Muscle layer of colon (tissue), 2 donors: ENCODE measurements at regions not wholly inside any gene's neighbourhood (a gene's known extent, or its start where the extent isn't known, plus 50 kb on each side); places are given as distances from the start of the nearest gene placed in this dataset.
"Not testable (repeated sequence)": the region's sequence is repeated elsewhere in the genome, so short reads cannot be mapped to it uniquely, and the experiment has no call there.

ENCODE experiments used
- H3K27ac ChIP-seq: one replicate; pipeline ENCODE4 v1.7.0; 2013; ENCODE audit warnings: low read depth, mild to moderate bottlenecking, low read length, moderate library complexity
- H3K27me3 ChIP-seq, 2 donors: one replicate each; pipeline ENCODE4 v1.7.0; 2013; ENCODE audit warnings: low read length in 2 of 2, mild to moderate bottlenecking in 2 of 2; ENCODE audit not compliant: insufficient read depth in 2 of 2, control insufficient read depth in 1 of 2
- H3K36me3 ChIP-seq: one replicate; pipeline ENCODE4 v1.7.0; 2013; ENCODE audit warnings: mild to moderate bottlenecking, low read length; ENCODE audit not compliant: insufficient read depth
- H3K4me1 ChIP-seq: one replicate; pipeline ENCODE4 v1.7.0; 2013; ENCODE audit warnings: mild to moderate bottlenecking, low read length; ENCODE audit not compliant: insufficient read depth
- H3K4me3 ChIP-seq, 2 donors: one replicate each; pipeline ENCODE4 v1.7.0; 2013; ENCODE audit warnings: low read length in 2 of 2, low read depth in 1 of 2, mild to moderate bottlenecking in 1 of 2, moderate library complexity in 1 of 2
- H3K9ac ChIP-seq: one replicate; pipeline ENCODE4 v1.7.0; 2013; ENCODE audit warnings: low read length
- H3K9me3 ChIP-seq: one replicate; pipeline ENCODE4 v1.7.0; 2013; ENCODE audit warnings: mild to moderate bottlenecking, low read length
- donor health status: abdominal sarcoma.
- donor health status: Adenocarcinoma of cecum.

GRCh38 chr5:118144540-118144939 is 843.8 kb downstream of the DTWD2 start:
- Histone ChIP-seq H3K27me3 (no peaks in the 10 kb centered on the region), H3K9me3 (no peaks in the 10 kb centered on the region), H3K36me3 (no peaks in the 10 kb centered on the region), H3K27ac (no peak overlapping the region), H3K4me1 (no peaks in the 10 kb centered on the region), H3K4me3 (no peak overlapping the region), H3K9ac (no peak overlapping the region)

- Histone ChIP-seq H3K4me3 (no peak overlapping the region), H3K36me3 (no peaks in the 10 kb centered on the region), H3K9me3 (no peaks in the 10 kb centered on the region), H3K27ac (no peak overlapping the region), H3K27me3 (no peaks in the 10 kb centered on the region), H3K4me1 (no peaks in the 10 kb centered on the region), H3K9ac (no peak overlapping the region)
Measured at GRCh38 chr5:118139361-118139760, 849.0 kb downstream of the DTWD2 start.

GRCh38 chr5:118126159-118126558 is 862.2 kb downstream of the DTWD2 start:
- Histone ChIP-seq H3K4me1 (no peaks in the 10 kb centered on the region), H3K4me3 (no peak overlapping the region), H3K9me3 (no peaks in the 10 kb centered on the region), H3K9ac (no peak overlapping the region), H3K36me3 (no peaks in the 10 kb centered on the region), H3K27me3 (no peaks in the 10 kb centered on the region), H3K27ac (no peak overlapping the region)

GRCh38 chr5:118125687-118126086 is 862.7 kb downstream of the DTWD2 start:
- Histone ChIP-seq H3K4me3 (no peak overlapping the region), H3K27ac (no peak overlapping the region), H3K4me1 (no peaks in the 10 kb centered on the region), H3K36me3 (no peaks in the 10 kb centered on the region), H3K9me3 (no peaks in the 10 kb centered on the region), H3K27me3 (no peaks in the 10 kb centered on the region), H3K9ac (no peak overlapping the region)

GRCh38 chr5:118121258-118121657 is 867.1 kb downstream of the DTWD2 start:
- H3K27ac ChIP-seq: no peak overlapping the region
- H3K9ac ChIP-seq: no peak overlapping the region
- H3K27me3 ChIP-seq: no peaks in the 10 kb centered on the region
- no peaks in the 10 kb centered on the region for H3K4me1 ChIP-seq
- H3K9me3 ChIP-seq: no peaks in the 10 kb centered on the region
- H3K4me3 ChIP-seq: no peak overlapping the region
- H3K36me3 ChIP-seq: no peaks in the 10 kb centered on the region

GRCh38 chr5:118115791-118116190 is 872.6 kb downstream of the DTWD2 start:
- H3K9me3 ChIP-seq: no peaks in the 10 kb centered on the region
- no peak overlapping the region for H3K9ac ChIP-seq
- no peaks in the 10 kb centered on the region for H3K4me1 ChIP-seq
- no peaks in the 10 kb centered on the region for H3K36me3 ChIP-seq
- H3K4me3 ChIP-seq: no peak overlapping the region
- no peak overlapping the region for H3K27ac ChIP-seq
- H3K27me3 ChIP-seq: no peaks in the 10 kb centered on the region

- Histone ChIP-seq H3K9ac (no peak overlapping the region), H3K4me3 (no peak overlapping the region), H3K9me3 (no peaks in the 10 kb centered on the region), H3K27ac (no peak overlapping the region), H3K4me1 (no peaks in the 10 kb centered on the region), H3K36me3 (no peaks in the 10 kb centered on the region), H3K27me3 (no peaks in the 10 kb centered on the region)
Measured at GRCh38 chr5:118111956-118112355, 876.4 kb downstream of the DTWD2 start.

GRCh38 chr5:118107246-118107645 is 881.1 kb downstream of the DTWD2 start:
- not testable (repeated sequence) for H3K4me3 ChIP-seq, H3K9me3 ChIP-seq, H3K9ac ChIP-seq, H3K27me3 ChIP-seq, H3K4me1 ChIP-seq, H3K27ac ChIP-seq, H3K36me3 ChIP-seq

GRCh38 chr5:118098716-118099115 is 889.6 kb downstream of the DTWD2 start:
- Histone ChIP-seq H3K4me3 (no peak overlapping the region), H3K9ac (no peak overlapping the region), H3K9me3 (no peaks in the 10 kb centered on the region), H3K27me3 (no peaks in the 10 kb centered on the region), H3K36me3 (no peaks in the 10 kb centered on the region), H3K4me1 (no peaks in the 10 kb centered on the region), H3K27ac (no peak overlapping the region)

- Histone ChIP-seq H3K9ac (no peak overlapping the region), H3K27ac (no peak overlapping the region), H3K4me3 (no peak overlapping the region), H3K36me3 (no peaks in the 10 kb centered on the region), H3K27me3 (no peaks in the 10 kb centered on the region), H3K4me1 (no peaks in the 10 kb centered on the region), H3K9me3 (no peaks in the 10 kb centered on the region)
Measured at GRCh38 chr5:118095115-118095514, 893.2 kb downstream of the DTWD2 start.

GRCh38 chr5:118088448-118088847 is 899.9 kb downstream of the DTWD2 start:
- no peaks in the 10 kb centered on the region for H3K27me3 ChIP-seq
- H3K9ac ChIP-seq: no peak overlapping the region
- no peaks in the 10 kb centered on the region for H3K4me1 ChIP-seq
- H3K27ac ChIP-seq: no peak overlapping the region
- no peaks in the 10 kb centered on the region for H3K36me3 ChIP-seq
- H3K4me3 ChIP-seq: no peak overlapping the region
- no peaks in the 10 kb centered on the region for H3K9me3 ChIP-seq

GRCh38 chr5:118076490-118076889 is 911.9 kb downstream of the DTWD2 start:
- Histone ChIP-seq H3K27ac (no peak overlapping the region), H3K9ac (no peak overlapping the region), H3K4me1 (no peaks in the 10 kb centered on the region), H3K36me3 (no peaks in the 10 kb centered on the region), H3K4me3 (no peak overlapping the region), H3K27me3 (no peaks in the 10 kb centered on the region), H3K9me3 (no peaks in the 10 kb centered on the region)
